K562 (cell line): ENCODE measurements at regions not wholly inside any gene's neighbourhood (a gene's known extent, or its start where the extent isn't known, plus 50 kb on each side); places are given as distances from the start of the nearest gene placed in this dataset.

Experiments
- HDGF ChIP-seq: fragments of 450-650 bp; IDR thresholded peaks from 2 replicates; pipeline ENCODE4 v1.6.1; 2016
- MYC ChIP-seq, 2 experiments: fragments of 250-450 bp in 1 of 2; sonication (Bioruptor Pico) in 1 of 2; IDR thresholded peaks; 2 replicates each; pipeline versions ENCODE4 v1.5.1 to v1.6.1; 2012 to 2021; ENCODE audit warnings: low read depth in 2 of 2, borderline replicate concordance in 1 of 2, improper control_type of control experiment in 1 of 2, low read length in 1 of 2, mild to moderate bottlenecking in 1 of 2, moderate library complexity in 1 of 2
- RB1 ChIP-seq: fragments of 450-650 bp; IDR thresholded peaks from 2 replicates; pipeline ENCODE4 v1.6.1; 2017; ENCODE audit warnings: low read depth, mild to moderate bottlenecking
- SLC30A9 ChIP-seq: fragments of 250-450 bp; sonication (Bioruptor Pico); IDR thresholded peaks from 2 replicates; pipeline ENCODE4 v1.8.0; 2022; ENCODE audit warnings: mild to moderate bottlenecking, moderate library complexity
- SMARCA4 ChIP-seq: fragments of 450-650 bp; IDR thresholded peaks from 2 replicates; pipeline ENCODE4 v1.6.1; 2016
- TF ChIP-seq, protein P1 (sequence below), 2 experiments: fragments of 450-650 bp in 1 of 2; IDR thresholded peaks; 2 replicates each; pipeline ENCODE4 v1.6.1; 2011 to 2017; ENCODE audit warnings: low read depth in 2 of 2, antibody characterized with exemption in 1 of 2, borderline replicate concordance in 1 of 2, low read length in 1 of 2, mild to moderate bottlenecking in 1 of 2, mixed read lengths in 1 of 2; ENCODE audit not compliant: control insufficient read depth in 1 of 2

DNA sequence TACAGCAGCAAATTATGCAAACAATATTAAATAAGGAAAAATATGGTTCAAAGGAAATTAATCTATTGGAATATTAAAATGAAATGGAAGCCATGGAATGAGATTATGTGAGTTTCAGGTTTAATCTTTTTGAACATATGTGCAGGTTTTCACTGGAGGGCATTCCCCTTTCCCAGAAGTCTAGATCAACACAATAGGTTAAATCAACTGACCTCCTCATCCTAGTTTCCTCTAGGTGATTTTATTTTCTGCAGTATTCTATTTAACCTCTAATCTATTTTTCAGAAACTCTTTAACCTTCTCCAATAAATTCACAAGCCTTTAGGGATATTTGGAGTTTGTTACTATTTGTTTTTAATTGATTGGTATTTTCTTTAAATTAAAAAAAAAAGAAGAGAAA lies 2657.6 kb upstream of the PCDH20 start:
- TF ChIP-seq RB1, result no peak
- TF ChIP-seq, protein P1, sequence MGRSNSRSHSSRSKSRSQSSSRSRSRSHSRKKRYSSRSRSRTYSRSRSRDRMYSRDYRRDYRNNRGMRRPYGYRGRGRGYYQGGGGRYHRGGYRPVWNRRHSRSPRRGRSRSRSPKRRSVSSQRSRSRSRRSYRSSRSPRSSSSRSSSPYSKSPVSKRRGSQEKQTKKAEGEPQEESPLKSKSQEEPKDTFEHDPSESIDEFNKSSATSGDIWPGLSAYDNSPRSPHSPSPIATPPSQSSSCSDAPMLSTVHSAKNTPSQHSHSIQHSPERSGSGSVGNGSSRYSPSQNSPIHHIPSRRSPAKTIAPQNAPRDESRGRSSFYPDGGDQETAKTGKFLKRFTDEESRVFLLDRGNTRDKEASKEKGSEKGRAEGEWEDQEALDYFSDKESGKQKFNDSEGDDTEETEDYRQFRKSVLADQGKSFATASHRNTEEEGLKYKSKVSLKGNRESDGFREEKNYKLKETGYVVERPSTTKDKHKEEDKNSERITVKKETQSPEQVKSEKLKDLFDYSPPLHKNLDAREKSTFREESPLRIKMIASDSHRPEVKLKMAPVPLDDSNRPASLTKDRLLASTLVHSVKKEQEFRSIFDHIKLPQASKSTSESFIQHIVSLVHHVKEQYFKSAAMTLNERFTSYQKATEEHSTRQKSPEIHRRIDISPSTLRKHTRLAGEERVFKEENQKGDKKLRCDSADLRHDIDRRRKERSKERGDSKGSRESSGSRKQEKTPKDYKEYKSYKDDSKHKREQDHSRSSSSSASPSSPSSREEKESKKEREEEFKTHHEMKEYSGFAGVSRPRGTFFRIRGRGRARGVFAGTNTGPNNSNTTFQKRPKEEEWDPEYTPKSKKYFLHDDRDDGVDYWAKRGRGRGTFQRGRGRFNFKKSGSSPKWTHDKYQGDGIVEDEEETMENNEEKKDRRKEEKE (IDR thresholded peaks at IDR 0.05; ENCODE audit: borderline replicate concordance in 1 of 2, control insufficient read depth in 1 of 2, low read depth in 2 of 2, low read length in 1 of 2), result no peak
- no peak for TF ChIP-seq SMARCA4
- no peak for TF ChIP-seq MYC (IDR thresholded peaks at IDR 0.05; ENCODE audit: low read depth, low read length)
- TF ChIP-seq MYC (CRISPR knock-in tag; IDR thresholded peaks at IDR 0.05; ENCODE audit: borderline replicate concordance, low read depth), result no peak
- no peak for TF ChIP-seq HDGF
- no peak for TF ChIP-seq SLC30A9 (CRISPR knock-in tag)
